ENCODE measurements at regions not wholly inside any gene's neighbourhood (a gene's known extent, or its start where the extent isn't known, plus 50 kb on each side); places are given as distances from the start of the nearest gene placed in this dataset.

DNA sequence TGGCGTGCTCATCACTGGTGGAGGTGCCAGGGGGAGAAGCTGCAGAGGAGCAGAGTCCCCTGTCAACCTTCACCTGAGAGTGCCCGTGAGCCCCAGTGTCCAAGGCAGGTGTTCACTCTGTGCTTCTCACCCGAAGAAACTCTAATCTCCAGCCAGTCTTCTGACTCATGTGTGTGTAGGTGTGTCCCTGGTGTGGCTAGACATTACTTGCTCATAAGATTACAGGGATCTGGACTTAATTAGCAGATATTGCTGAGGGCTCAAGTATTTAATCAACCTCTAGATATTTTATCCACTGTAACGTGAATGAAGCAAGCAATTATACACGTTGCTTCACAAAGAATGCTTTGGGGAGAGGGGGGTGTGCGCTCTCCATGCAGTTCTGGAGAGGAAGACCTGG is 72.5 kb downstream of the MED10 start:
- TF ChIP-seq CTCF (IDR thresholded peaks at IDR 0.05) = no peak
- no peak for TF ChIP-seq POLR2A (IDR thresholded peaks at IDR 0.05)

All from thyroid gland (tissue), 4 donors.